PC-3 (cell line): ENCODE measurements at regions not wholly inside any gene's neighbourhood (a gene's known extent, or its start where the extent isn't known, plus 50 kb on each side); places are given as distances from the start of the nearest gene placed in this dataset.

Experiments used
- ATAC-seq: fragments of 200-7000 bp; cut with Tn5 transposase; 2 replicates; pipeline ENCODE4 v1.9.1; 2020; ENCODE audit warnings: mild to moderate bottlenecking, moderate library complexity
- BruUV-seq: library from RNA; stranded (reverse); fragments of 400-500 nt; replicated peaks from 2 replicates; lab custom pipeline; 2021; lab: Mats Ljungman, UMichigan
- CTCF ChIA-PET: fragments of 300-600 bp; sonication (Branson Sonifier 250); formaldehyde crosslinking; loops from one replicate; lab custom pipeline; 2022; ENCODE audit warnings: antibody characterized with exemption; lab: Charles Lee
- POLR2A ChIA-PET: fragments of 300-600 bp; sonication (Branson Sonifier 250); formaldehyde crosslinking; loops from one replicate; lab custom pipeline; 2022; ENCODE audit warnings: antibody characterized with exemption; ENCODE audit not compliant: unreplicated experiment; lab: Charles Lee
- DNase-seq: peaks from one replicate; pipeline ENCODE4 v3.0.0-alpha.2; 2015
- H2AFZ ChIP-seq: fragments of 300-600 bp; sonication (generic); 2 replicates; pipeline ENCODE4 v1.6.0; 2016; ENCODE audit warnings: antibody characterized with exemption, low read length
- H3F3A ChIP-seq: fragments of 300-600 bp; sonication (generic); one replicate; pipeline ENCODE4 v1.6.0; 2017; ENCODE audit warnings: antibody characterized with exemption, low read length, control low read depth, mild to moderate bottlenecking; ENCODE audit not compliant: unreplicated experiment
- H3K27ac ChIP-seq: fragments of 300-600 bp; sonication (generic); 2 replicates; pipeline ENCODE4 v1.5.1; 2016; ENCODE audit warnings: mild to moderate bottlenecking, low read length
- H3K27me3 ChIP-seq: fragments of 300-600 bp; sonication (generic); 2 replicates; pipeline ENCODE4 v1.6.1; 2016; ENCODE audit warnings: low read length, mixed read lengths
- H3K36me3 ChIP-seq: fragments of 300-600 bp; sonication (generic); 2 replicates; pipeline ENCODE4 v1.6.1; 2016; ENCODE audit warnings: low read depth, mixed run types, low read length, mixed read lengths
- H3K4me1 ChIP-seq: fragments of 300-600 bp; sonication (generic); 2 replicates; pipeline ENCODE4 v1.5.1; 2016; ENCODE audit warnings: low read length; ENCODE audit not compliant: insufficient read depth
- H3K4me2 ChIP-seq: fragments of 300-600 bp; sonication (generic); 2 replicates; pipeline ENCODE4 v1.6.0; 2016; ENCODE audit warnings: low read length
- H3K4me3 ChIP-seq: fragments of 300-600 bp; sonication (generic); 2 replicates; pipeline ENCODE4 v1.5.1; 2016; ENCODE audit warnings: mild to moderate bottlenecking, low read length, mixed read lengths
- H3K79me2 ChIP-seq: fragments of 300-600 bp; sonication (generic); 2 replicates; pipeline ENCODE4 v1.6.1; 2017; ENCODE audit warnings: low read length, mixed read lengths
- H3K9ac ChIP-seq: fragments of 300-600 bp; sonication (generic); 2 replicates; pipeline ENCODE4 v1.6.0; 2016; ENCODE audit warnings: mild to moderate bottlenecking, low read length
- H3K9me2 ChIP-seq: fragments of 300-600 bp; sonication (generic); replicated peaks from 2 replicates; pipeline ENCODE4 v1.6.1; 2016; ENCODE audit warnings: mixed run types, low read length, mixed read lengths
- H3K9me3 ChIP-seq: fragments of 300-600 bp; sonication (generic); 2 replicates; pipeline ENCODE4 v1.6.1; 2016; ENCODE audit warnings: low read length, mixed read lengths
- H4K20me1 ChIP-seq: fragments of 300-600 bp; sonication (generic); 2 replicates; pipeline ENCODE4 v1.6.1; 2016; ENCODE audit warnings: low read length, mixed read lengths
- EZH2 ChIP-seq: fragments of 300-600 bp; sonication (generic); IDR thresholded peaks from one replicate; pipeline ENCODE4 v1.6.1; 2017; ENCODE audit warnings: antibody characterized with exemption, mild to moderate bottlenecking, low read length; ENCODE audit not compliant: unreplicated experiment
- EZH2phosphoT487 ChIP-seq: fragments of 300-600 bp; sonication (generic); IDR thresholded peaks from 2 replicates; pipeline ENCODE4 v1.6.1; 2018; ENCODE audit warnings: mild to moderate bottlenecking, antibody characterized with exemption, low read length, borderline replicate concordance
- intact Hi-C: fragments of 100-400 bp; cut with micrococcal nuclease; formaldehyde crosslinking; loops from 2 replicates; pipeline ENCODE4 v1.9.0; 2023
- TF ChIP-seq, protein P1 (sequence below): fragments of 300-600 bp; sonication (generic); conservative IDR thresholded peaks from 2 replicates; pipeline ENCODE4 v1.5.1; 2017; ENCODE audit warnings: antibody characterized with exemption, low read depth, mild to moderate bottlenecking, low read length

DNA sequence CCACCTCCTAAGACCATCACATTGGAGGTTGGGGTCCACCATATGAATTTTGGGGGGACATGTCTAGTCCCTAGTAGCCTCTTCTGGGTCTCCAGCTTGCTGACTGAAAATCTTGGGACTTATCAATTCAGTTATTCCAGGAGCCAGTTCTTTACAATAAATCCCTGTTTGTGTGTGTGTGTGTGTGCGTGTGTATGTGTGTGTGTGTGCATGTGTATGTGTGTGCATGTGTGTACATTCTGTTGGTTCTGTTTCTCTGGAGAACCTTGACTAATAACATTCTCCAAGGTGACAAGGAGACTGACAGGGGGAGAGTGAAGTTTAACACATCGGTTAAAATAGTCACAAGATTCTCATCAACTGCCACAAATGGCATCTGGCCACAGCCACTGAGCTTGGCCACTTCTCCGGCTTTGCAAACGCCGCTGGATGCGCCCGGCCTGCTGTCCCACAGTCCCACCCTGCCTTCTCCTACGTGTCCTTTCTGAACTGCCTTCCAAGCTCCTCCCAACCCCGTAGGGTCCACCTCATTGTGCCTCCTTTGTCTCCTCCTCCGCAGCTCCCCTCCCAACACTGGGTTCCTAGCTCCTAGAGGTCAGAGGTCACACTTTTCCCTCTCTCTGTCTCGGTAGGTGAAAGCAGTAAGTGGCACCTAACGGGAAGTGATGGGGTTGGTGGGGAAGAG is 88.1 kb upstream of the DIO3 start:
- DNase-seq (no peak), ATAC-seq (no peak)
- POLR2A ChIA-PET = no interaction called here
- Histone ChIP-seq H3K27me3 (no peaks in the 10 kb centered on the region), H4K20me1 (no peaks in the 10 kb centered on the region), H3K9ac (no peak overlapping the region), H3F3A (peaks cover 7% of the 10 kb centered on the region), H3K27ac (no peak overlapping the region), H3K36me3 (peaks cover 20% of the 10 kb centered on the region), H3K9me3 (no peaks in the 10 kb centered on the region), H3K79me2 (peaks cover 45% of the 10 kb centered on the region), H3K4me2 (no peak overlapping the region), H3K4me1 (peaks cover 37% of the 10 kb centered on the region), H3K9me2 (no peaks in the 10 kb centered on the region), H2AFZ (no peak overlapping the region), H3K4me3 (no peak overlapping the region)
- intact Hi-C loops = no loop called here
- no TSS peak for BruUV-seq
- CTCF ChIA-PET = no interaction called here
- TF ChIP-seq EZH2phosphoT487 (no peak), EZH2 (no peak)
- TF ChIP-seq, protein P1, sequence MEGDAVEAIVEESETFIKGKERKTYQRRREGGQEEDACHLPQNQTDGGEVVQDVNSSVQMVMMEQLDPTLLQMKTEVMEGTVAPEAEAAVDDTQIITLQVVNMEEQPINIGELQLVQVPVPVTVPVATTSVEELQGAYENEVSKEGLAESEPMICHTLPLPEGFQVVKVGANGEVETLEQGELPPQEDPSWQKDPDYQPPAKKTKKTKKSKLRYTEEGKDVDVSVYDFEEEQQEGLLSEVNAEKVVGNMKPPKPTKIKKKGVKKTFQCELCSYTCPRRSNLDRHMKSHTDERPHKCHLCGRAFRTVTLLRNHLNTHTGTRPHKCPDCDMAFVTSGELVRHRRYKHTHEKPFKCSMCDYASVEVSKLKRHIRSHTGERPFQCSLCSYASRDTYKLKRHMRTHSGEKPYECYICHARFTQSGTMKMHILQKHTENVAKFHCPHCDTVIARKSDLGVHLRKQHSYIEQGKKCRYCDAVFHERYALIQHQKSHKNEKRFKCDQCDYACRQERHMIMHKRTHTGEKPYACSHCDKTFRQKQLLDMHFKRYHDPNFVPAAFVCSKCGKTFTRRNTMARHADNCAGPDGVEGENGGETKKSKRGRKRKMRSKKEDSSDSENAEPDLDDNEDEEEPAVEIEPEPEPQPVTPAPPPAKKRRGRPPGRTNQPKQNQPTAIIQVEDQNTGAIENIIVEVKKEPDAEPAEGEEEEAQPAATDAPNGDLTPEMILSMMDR = no peak

DNA sequence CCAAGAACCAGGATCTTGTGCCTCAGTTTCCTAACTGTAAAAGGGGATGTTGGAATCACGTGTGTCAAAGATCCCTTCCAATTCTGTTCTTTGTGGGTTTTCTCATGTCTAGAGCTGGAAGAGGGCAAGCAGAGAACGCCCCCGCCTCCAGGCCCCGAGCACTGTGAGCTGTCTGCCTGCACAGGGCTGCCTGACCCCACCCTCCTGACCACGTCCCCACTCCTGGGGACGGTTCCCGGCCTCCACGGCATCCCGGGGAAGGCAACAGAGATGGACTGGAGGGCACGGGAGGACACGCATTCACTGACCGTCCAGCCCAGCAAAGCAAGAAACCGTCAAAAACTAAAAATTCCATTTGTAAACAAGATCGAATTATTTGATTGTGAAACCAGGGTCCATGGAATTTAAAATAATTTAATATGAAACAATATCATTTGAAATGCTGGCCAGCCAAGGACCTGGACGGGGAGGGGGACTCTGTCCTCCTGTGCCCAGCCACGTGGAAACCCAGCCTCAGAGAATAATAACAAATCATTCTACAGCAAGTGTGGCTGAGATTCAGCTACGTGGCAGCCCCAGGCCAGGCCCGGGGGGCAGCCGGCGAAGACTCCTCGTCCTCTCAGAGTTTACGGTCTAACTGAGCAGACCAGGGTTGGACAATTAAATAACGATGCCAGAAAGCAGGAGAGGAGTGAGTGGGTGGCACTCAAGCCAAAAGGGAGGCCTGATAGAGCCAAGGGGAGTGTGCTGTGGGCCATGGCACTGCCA is 87.3 kb upstream of the DIO3 start:
- ChIA-PET CTCF (no interaction called here), POLR2A (no interaction called here)
- Histone ChIP-seq H3K9ac (no peak overlapping the region), H3F3A (peaks cover 7% of the 10 kb centered on the region), H3K9me3 (no peaks in the 10 kb centered on the region), H3K4me3 (peak overlapping the region; percentile 12; the same call in 1 of the 2 replicates), H3K4me2 (peak overlapping the region; percentile 96), H3K36me3 (peaks cover 15% of the 10 kb centered on the region), H3K79me2 (peaks cover 45% of the 10 kb centered on the region), H3K9me2 (no peaks in the 10 kb centered on the region), H3K27me3 (no peaks in the 10 kb centered on the region), H4K20me1 (no peaks in the 10 kb centered on the region), H3K27ac (no peak overlapping the region), H2AFZ (no peak overlapping the region), H3K4me1 (peaks cover 45% of the 10 kb centered on the region)
- no peak for ATAC-seq
- BruUV-seq = no TSS peak
- TF ChIP-seq, protein P1 = no peak
- TF ChIP-seq EZH2 (no peak), EZH2phosphoT487 (no peak)
- DNase-seq = no peak
- intact Hi-C loops = no loop called here
